ENCODE measurements at regions not wholly inside any gene's neighbourhood (a gene's known extent, or its start where the extent isn't known, plus 50 kb on each side); places are given as distances from the start of the nearest gene placed in this dataset.

- TF ChIP-seq EP300 (IDR thresholded peaks at IDR 0.05; ENCODE audit: borderline replicate concordance) (no peak), RAD21 (IDR thresholded peaks at IDR 0.05; ENCODE audit: low read depth) (no peak), YY1 (IDR thresholded peaks at IDR 0.05; ENCODE audit: low read depth) (no peak), TEAD4 (IDR thresholded peaks at IDR 0.05) (no peak), TAF1 (IDR thresholded peaks at IDR 0.05; ENCODE audit: low read depth) (no peak)
Observed at GRCh38 chr20:55054453-55054852, 579.1 kb downstream of the DOK5 start.
